NCI-H2171 (cell line): ENCODE measurements at regions not wholly inside any gene's neighbourhood (a gene's known extent, or its start where the extent isn't known, plus 50 kb on each side); places are given as distances from the start of the nearest gene placed in this dataset.
"Not testable (repeated sequence)": the region's sequence is repeated elsewhere in the genome, so short reads cannot be mapped to it uniquely, and the experiment has no call there.

Source experiments
- DNase-seq: peaks from one replicate; lab custom pipeline; 2025; lab: John Stamatoyannopoulos, UW

- no peak for DNase-seq
These were observed 1700.0 kb upstream of the ADGRL3 start for GRCh38 chr4:59500103-59500502.

GRCh38 chr4:59503731-59504130 lies 1696.4 kb upstream of the ADGRL3 start:
- no peak for DNase-seq

GRCh38 chr4:59511809-59512208 lies 1688.3 kb upstream of the ADGRL3 start:
- not testable (repeated sequence) for DNase-seq

GRCh38 chr4:59517007-59517406 lies 1683.1 kb upstream of the ADGRL3 start:
- no peak for DNase-seq

GRCh38 chr4:59518005-59518823 lies 1681.9 kb upstream of the ADGRL3 start:
- DNase-seq: no peak

GRCh38 chr4:59525885-59526284 lies 1674.2 kb upstream of the ADGRL3 start:
- no peak for DNase-seq

GRCh38 chr4:59535541-59535940 lies 1664.6 kb upstream of the ADGRL3 start:
- DNase-seq: no peak

- DNase-seq: no peak
These were observed 1663.7 kb upstream of the ADGRL3 start for GRCh38 chr4:59536428-59536827.

- DNase-seq: no peak
These were observed 1662.8 kb upstream of the ADGRL3 start for GRCh38 chr4:59537246-59537886.

GRCh38 chr4:59539401-59539800 lies 1660.7 kb upstream of the ADGRL3 start:
- no peak for DNase-seq

- DNase-seq: no peak
These were observed 1659.8 kb upstream of the ADGRL3 start for GRCh38 chr4:59540311-59540710.

- no peak for DNase-seq
These were observed 1646.9 kb upstream of the ADGRL3 start for GRCh38 chr4:59553063-59553720.

- no peak for DNase-seq
These were observed 1646.4 kb upstream of the ADGRL3 start for GRCh38 chr4:59553721-59554091.

- not testable (repeated sequence) for DNase-seq
These were observed 1643.9 kb upstream of the ADGRL3 start for GRCh38 chr4:59556191-59556590.

- DNase-seq: not testable (repeated sequence)
These were observed 1639.9 kb upstream of the ADGRL3 start for GRCh38 chr4:59560141-59560648.

- DNase-seq: no peak
These were observed 1634.3 kb upstream of the ADGRL3 start for GRCh38 chr4:59565836-59566235.

GRCh38 chr4:59570860-59571476 lies 1629.2 kb upstream of the ADGRL3 start:
- DNase-seq: no peak

GRCh38 chr4:59571805-59572430 lies 1628.2 kb upstream of the ADGRL3 start:
- DNase-seq: no peak

GRCh38 chr4:59583845-59584568 lies 1616.1 kb upstream of the ADGRL3 start:
- no peak for DNase-seq

GRCh38 chr4:59597536-59598329 lies 1602.4 kb upstream of the ADGRL3 start:
- DNase-seq: no peak

- no peak for DNase-seq
These were observed 1601.9 kb upstream of the ADGRL3 start for GRCh38 chr4:59598330-59598618.
